Stimulated activated CD4-positive, alpha-beta T cell treated with anti-CD3 and anti-CD28 coated beads, Interleukin-4, amount 100 ng/mL, for 48 hours (primary cell): ENCODE measurements at regions not wholly inside any gene's neighbourhood (a gene's known extent, or its start where the extent isn't known, plus 50 kb on each side); places are given as distances from the start of the nearest gene placed in this dataset.

Source experiments
- DNase-seq, 2 donors: peaks; one replicate each; pipeline ENCODE4 v3.0.0-alpha.2; 2020; ENCODE audit warnings: low read depth in 2 of 2

DNA sequence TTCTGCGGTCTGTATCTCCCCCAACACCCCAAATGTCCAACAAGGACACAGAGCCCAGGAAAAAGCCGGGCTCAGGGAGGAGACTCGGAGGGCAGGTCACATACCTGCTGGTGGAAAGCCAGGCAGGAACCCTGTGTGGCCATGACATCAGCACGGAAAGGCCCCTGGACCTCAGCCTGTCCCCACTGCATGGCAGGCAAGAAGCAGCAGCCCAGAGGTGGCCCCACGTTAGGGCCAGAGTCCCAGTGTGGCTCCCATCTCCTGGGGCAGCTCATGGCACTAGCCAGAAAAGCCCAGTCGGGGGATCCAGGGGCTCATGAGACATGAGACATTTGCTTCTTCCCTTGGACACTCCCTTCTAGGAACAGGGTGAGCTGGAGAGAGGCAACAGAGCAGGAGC, 258.7 kb downstream of the DLL1 start:
- DNase-seq = no peak

DNA sequence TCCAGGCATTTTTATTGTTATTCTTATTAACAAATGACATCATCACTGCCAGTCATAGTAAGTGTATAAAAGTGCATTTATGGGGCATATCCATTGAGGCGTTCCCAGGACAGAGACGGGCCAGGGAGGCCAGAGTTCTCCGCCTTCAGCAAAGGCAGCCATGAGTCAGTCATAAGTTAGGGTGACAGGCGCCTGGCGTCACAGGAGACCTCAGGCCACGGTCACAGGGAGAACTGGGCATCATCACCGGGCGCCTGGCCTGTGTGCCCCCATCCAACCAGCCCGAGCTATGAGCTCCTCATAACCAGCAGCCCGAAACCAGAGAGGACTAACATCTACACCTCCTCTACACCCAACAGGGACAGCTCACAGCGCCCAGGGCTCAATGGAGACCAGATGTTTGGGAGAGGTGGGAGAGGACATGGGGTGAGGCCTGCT, 259.2 kb downstream of the DLL1 start:
- DNase-seq = no peak

DNA sequence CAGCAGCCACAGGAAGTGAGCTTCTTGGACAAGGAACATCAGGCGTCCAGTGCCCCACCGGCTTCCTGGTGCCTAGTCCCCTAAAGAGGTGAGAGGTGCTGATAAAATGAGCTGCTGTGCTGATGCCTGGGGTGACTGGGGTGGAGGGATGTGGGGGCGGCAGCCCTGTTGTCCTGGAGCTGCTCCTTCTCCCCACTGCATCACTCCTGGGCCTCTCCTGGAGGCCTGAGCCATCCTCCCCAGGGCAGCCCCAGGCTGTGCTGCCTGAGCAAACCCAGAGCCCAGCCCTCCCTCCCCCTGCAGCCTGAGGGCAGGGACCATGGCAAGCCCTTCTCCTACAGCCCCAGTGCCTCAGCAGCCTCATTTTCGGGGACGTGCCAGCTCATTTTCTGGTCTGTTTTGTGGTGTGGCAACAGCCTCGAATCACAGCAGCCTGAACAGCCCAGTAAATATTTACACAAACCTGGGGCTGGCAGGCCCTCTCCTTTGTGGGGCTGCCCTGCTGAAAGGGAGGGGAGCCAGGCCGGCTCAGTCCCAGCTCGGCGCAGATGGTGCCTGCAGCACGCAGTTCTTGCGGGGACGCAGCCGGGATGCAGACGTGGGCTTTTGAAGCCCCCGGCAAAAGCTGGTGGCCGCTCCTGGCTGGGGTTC, 259.9 kb downstream of the DLL1 start:
- DNase-seq = no peak

DNA sequence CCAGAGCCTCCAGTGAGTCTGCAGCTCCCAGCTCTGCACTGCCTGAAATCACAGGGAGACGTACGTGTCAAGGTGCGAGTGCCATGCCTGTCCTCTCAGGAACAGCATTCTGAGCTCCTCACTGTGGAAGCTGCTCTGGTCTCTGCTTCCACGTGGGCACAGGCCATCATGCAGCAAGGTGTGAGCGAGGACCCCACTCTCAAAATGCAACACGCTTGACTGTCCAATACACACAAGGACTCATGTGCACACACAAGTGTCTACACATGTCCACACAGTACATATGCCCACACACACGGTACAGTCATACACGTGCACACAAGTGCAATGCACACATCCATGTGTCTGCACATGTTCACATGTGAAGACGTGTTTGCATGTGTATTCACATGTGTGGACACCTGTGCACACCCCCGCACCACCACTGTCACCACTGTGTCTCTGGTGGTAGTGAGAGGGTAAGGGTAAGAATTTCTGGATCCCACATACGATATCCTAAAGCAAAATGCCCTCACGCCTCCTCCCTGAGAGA, 260.5 kb downstream of the DLL1 start:
- no peak for DNase-seq

DNA sequence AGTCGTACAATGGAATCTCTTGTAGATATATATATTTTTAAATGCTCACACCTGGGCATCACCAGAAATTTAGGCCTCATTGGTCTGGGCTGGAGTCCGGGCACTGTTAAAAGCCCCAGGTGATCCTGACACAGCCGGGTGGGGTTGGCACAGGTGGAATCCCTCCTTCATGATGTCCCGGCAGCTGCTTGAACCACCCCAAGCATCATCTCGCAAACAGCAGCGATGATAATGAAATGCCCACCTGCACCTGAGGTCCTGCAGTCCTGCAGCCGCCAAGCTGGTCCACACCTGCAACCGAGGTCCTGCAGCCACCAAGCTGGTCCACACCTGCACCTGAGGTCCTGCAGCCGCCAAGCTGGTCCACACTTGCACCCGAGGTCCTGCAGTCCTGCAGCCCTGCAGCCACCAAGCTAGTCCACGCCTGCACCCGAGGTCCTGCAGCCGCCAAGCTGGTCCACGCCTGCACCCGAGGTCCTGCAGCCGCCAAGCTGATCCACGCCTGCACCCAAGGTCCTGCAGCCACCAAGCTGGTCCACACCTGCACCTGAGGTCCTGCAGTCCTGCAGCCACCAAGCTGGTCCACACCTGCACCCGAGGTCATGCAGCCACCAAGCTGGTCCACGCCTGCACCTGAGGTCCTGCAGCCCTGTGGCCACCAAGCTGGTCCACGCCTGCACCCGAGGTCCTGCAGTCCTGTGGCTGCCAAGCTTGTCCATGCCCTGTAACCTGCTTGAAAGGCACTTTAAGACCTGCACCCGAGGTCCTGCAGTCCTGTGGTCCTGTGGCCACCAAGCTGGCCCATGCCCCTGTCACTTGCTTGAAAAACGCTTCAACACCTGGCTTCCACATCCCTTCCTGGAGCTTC, 261.2 kb downstream of the DLL1 start:
- no peak for DNase-seq

DNA sequence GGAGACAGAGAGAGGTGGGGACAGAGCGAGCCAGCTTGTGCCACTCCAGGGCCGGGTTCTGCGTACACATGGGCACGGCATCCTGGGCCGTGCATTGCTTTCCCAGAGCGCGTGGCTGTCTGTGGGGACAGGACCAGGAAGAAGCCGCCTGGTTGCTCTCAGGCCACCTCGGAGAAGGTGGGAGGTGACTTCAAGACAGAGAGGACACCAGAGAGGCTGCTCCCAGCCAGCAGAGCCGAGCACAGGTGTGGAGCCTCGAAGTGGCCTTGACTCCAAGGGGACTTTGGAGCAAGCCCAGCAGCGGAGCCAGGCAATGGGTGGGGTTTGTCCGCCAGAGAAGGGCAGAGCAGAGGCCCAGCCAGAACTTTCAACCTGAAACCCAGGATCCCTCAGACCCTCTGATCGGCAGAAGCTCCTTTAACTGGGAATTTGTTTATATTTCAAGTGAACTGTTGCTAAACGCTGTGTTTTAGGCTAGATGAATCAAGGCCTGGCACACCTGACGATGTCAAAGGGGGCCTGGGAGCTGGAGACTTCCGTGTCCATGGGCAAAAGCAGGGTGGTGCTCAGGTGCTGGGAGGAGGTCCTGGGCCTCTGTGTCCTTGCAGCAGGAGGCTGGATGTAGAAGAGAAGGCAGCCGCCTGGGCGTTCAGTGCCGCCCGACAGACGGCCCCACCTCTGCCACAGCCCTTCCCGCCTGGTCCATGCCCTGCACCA, 262.1 kb downstream of the DLL1 start:
- no peak for DNase-seq

DNA sequence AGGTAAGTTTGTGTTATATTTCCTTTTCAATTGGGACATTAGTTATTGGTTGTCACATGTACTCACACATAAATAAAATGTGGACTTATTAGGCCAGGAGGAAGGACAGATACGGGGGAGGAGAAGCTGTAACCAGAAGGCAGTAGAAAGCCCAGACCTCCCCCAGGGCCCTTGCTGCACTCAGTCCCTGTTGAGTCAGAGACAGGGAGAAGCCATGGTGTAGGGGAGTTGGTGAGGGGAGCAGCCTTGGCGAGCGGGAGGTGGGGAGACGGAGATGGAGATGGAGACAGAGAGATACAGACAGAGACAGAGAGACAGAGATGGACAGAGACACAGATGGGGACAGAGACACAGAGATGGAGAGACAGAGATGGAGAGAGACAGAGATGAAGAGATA, 263.2 kb downstream of the DLL1 start:
- DNase-seq = no peak

DNA sequence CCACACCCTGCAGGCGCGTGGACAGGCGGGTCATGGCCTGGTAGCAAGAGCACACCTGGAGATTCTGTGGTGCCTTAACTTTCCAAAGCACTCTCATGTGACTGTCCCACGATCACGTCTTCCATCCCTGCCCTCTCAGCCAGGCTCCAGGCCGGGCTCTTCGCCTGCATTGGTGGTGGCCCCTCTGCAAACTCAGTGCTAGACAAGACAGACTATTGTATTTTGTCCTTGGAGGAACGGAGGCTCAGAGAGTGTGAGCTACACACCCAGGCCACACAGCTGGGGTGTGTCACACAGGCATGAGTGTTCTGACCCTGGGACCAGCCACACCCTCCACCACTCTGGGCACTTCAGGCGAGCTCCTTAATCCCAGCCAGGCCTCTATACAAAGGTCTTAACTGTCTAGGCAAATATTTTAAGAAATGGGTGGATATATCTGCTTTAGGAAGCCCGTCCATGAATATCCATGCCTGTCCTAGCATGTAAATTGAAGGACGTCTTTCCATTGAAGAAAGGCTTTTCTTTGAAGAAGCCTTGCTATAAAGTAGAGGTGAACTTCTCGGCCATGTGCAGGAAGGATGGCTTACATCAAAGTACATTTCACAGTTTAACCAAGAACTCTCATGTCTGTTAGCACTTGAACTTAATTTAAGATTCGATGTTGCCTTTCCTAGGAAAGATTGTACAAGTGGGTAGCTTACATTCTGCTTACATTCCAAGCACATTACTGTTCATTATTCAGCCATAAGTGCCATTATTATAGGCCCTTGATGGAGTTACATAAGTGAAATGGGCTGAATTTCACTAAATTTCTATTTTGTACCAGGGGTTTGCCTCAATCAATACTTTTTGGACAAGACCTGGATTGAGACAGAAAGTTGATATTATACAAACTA, 263.9 kb downstream of the DLL1 start:
- DNase-seq = no peak

DNA sequence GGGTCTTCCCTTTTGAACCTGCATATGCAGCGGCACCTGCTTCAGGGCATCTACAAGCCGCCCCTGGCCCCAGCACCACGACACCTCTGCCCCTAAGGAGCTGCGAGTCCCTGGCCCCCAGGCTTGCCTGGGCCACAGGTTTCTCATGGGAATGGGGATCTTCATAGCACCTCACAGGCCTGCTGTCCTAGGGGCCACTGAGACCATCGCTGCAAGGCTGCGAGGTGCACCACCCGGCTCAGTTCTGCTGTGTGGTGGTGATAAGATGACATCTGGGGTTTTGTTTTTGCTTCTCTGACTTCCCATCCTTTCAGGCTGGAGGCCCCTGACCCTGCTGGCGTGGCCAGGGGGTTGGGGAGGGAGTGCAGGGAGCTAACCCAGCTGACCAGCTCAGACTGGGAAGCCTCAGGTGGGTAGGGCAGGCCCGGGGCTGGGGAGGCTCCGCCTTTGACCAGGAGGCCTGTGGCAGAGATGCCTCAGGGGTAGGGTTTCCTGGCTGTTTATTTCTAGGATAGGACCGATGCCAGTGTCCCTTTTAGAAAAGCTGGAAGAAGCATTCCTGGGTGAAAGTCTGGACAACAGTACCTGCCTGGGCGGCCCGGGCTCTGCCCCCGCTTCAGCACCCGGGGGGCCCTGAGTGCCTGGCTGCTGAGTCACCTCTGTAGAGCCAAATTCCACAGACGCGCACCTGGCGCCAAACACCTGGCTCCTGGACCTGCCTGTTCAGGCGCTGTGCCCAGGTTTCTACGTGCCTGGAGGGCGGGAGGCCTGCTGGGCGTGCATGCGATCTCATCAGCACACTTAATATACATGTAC, 264.7 kb downstream of the DLL1 start:
- DNase-seq = no peak

DNA sequence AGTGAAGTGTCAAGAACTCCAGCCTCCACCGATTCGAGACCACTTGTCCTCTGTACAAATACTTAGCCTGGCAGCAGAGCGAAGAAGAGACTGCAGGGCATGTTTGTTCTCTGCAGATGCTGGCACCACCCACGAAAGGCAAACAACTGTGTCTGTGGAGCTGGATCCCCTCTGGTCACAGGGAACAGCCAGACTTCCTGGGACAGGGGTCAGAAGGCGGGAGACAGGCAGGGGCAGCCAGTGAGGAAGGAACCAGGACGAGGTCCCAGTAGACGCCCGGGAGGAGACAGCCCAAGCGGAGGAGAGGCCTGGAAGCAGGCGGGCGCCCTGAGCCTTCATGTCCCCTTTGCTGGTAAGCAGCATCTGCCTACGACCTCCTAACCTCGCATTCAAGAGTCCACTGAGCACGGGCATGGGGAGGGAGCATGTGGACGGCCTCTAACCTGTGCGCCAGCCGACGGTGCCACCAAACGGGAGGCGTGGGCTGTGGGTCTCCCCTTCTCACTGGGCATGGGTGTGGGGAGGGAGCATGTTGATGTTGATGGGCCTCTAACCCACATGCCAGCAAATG, 265.5 kb downstream of the DLL1 start:
- DNase-seq = no peak

DNA sequence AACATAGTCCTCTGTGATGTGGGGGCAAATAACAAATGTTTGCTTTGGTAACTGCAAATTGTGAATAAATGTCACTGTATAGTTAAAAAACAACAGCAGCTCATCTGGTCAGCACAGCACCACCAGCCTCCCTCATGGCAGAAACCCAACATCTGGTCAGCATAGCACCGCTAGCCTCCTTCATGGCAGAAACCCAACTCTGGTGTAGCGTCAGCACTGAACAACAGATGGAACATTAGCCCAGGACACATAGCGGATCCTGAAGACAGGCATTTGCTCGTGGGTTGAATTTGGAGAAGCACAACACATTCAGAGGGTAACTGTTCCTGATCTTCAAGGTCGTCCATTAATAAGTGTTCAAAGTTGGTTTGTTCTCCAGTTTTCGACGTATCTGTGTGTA, 265.9 kb downstream of the DLL1 start:
- DNase-seq = no peak

DNA sequence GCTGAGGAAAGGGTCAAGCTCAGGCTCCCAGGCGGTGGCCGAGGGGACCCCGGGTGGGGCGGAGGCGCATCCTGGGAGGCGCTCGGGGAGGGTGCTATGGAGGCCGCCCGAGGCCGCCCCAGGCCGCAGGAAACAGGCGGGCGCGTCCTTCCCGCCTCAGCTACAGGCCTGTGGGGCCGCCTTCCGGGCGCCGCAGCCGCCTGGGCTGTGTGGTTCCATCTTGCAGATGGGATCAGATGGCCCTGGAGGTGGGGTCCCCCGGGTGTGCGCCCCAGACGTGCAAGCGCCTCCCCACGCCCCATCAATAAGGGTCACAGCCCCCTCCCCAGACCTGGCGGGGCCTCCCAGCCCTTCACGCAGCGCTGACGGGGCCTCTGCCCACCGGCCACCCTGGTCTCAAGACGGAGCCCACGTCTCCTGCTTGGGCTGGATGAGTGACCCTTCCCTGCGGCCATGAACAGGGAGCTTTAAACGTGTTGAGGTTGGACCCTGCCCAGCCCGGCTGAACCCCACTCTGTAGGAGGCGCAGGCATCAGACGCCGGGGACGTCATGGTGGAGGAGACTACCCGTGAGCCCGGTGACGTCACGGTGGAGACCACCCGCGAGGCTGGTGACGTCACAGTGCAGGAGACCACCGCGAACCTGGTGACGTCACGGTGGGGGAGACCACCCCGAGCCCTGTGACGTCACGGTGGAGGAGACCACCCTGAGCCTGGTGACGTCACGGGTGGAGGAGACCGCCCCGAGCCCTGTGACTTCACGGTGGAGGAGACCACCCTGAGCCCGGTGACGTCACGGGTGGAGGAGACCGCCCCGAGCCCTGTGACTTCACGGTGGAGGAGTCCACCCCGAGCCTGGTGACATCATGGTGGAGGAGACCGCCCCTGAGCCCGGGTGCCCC, 267.0 kb downstream of the DLL1 start:
- DNase-seq = no peak

DNA sequence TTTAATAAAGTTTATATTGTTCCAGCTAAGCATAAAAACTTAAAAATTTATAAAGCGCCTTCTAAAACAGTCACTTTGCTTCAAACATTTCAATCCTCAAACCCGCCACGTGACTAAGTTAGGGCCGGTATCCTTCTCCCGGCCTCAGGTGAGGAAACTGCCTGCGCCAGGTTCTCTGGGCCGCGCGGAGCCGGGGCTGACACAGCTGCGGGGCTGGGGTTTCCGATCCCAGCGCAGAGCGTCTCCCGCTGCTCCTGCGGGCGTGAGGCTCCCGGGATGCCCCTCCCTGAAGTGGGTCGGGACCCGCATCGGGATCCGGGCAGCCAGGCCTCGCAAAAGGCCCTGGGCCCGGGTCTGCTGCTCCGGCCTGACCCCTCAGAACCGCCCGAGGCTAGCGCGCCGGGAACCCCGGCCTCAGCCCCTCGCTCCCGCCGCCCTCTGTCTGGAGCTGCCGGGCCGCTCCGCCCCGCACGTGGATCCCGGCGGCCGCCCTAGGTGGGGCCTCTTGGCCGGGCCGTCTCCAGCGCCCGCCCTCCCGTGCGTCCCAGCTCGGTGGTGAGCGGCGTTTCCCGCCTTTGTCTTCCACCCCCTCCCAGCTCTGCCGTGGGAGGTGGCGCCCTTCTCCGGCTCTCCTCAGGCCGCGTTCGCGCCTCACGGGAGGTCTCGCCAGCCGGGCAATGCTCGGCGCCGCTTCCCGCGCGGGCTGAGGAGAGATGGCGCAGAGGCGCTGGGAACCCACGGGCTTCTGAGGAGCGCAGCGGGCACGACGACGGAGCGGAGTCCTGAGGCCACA, 267.9 kb downstream of the DLL1 start:
- no peak for DNase-seq

DNA sequence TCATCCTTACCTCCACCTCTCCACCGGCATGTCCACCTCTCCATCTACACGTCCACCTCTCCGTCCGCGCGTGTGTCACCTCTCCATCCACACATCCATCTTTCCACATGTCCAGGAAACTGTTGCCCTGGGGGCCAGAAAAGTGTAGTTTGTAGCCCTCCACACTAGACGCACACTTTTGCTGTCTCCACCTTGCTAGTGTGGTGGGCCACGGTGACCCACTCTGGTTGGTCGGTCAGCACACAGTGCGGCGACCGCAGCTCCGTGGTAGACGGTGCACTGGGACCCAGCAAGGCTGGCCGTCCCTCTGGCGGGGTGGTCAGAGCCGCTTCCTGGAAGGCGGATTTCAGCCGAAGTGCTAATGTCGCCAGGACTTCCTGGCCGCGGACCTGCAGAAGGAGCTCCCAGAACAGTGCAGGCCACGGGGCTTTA, 268.6 kb downstream of the DLL1 start:
- DNase-seq = no peak

DNA sequence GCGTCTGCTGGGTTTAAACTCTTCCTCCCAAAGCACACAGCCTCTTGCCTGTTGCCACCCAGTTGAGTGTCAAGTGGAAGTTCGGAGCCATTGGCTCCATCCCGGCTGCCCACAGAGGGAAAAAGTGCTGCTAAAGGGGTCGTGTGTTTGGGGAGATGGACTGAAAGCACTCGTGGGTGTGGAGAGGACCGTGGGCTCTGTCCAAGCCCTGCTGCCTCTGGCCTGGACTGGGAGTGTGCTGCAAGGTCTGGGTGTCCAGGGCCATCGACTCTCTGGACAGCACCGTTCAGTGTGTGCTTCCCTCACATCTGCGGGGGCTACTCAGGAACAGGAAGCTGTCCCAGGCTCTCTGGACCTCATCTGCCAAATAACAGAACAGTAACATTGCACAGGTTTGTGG, 269.3 kb downstream of the DLL1 start:
- DNase-seq = no peak

DNA sequence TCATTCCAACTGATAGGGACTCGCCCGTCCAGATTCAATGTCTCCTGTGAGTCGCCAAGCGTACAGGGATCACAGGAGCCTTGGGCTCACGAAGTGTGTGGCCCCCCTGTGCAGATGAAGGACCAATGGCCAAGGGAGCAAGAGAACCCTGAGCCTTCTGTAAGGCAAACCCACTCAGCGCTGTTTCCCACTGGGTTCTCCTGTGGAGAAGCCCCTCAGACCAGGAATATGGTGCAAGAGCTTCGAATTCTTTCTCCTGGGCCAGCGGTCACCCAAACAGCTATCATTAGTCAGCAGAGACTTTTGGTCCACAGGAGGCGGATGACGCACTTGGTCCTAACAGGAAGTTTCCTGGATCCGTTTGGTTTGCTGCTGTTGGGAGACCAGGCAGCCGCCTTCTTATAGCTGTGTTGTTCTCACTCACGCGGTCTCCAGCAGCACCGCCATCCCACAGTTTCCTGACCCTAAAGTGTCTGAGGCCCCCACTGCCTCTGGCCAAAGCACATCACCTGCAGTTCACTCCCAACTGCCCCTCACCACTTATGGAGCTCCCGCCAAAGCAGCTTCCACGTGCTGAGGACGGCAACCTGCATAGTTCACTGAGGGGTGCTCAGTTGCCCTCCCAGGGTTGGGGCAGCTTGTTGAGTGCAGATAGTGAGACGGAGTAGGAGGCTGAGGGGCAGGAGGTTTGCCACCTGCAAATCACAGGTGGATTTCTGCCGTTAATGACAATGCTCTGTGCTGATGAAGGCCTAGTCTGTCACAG, 268.6 kb downstream of the ERMARD start:
- DNase-seq = no peak
